ENCODE measurements at regions not wholly inside any gene's neighbourhood (a gene's known extent, or its start where the extent isn't known, plus 50 kb on each side); places are given as distances from the start of the nearest gene placed in this dataset.

- no peak for DNase-seq (ENCODE audit: low read depth, low spot score)
These were observed 244.0 kb downstream of the SNAPC1 start for GRCh38 chr14:62006116-62006731.

DNA sequence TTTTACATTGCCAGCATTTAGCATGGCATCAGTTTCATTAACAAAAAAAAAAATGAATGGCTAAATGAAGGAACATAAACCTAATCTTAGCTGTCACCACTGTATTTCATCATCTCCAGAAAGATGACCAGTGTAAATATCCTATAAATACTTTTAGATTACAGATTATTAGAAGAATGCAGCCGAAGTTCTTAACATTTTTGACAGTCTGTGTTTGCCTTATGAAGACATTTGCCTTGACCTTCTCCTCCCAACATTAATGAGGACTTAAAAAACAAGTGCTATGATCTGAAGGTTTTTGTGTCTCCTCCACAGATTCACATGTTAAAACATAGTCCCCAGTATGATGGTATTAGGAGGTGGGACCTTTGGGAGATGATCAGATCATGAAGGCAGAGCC is 253.0 kb downstream of the SNAPC1 start:
- no peak for DNase-seq (ENCODE audit: low read depth, low spot score)

DNA sequence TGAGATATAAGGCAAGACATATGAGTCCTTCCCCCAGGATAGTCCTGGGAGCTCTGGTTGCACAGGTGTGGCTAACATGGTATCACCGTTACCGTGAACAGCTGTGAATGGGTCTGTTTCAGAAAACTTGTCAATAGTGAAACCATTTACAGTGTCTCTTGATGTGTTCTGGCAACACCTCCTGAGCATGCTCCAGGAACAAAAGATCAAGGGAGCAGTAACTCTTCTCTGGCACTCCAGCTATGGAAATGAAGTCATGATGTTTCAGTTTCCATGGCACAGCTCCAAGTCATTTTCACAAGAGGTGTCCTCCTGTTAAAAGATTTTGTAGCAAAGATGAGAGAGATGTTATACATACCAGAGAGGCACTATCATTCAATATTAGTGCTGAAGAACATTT is 253.7 kb downstream of the SNAPC1 start:
- peak; percentile 7 for DNase-seq (ENCODE audit: low read depth, low spot score)

DNA sequence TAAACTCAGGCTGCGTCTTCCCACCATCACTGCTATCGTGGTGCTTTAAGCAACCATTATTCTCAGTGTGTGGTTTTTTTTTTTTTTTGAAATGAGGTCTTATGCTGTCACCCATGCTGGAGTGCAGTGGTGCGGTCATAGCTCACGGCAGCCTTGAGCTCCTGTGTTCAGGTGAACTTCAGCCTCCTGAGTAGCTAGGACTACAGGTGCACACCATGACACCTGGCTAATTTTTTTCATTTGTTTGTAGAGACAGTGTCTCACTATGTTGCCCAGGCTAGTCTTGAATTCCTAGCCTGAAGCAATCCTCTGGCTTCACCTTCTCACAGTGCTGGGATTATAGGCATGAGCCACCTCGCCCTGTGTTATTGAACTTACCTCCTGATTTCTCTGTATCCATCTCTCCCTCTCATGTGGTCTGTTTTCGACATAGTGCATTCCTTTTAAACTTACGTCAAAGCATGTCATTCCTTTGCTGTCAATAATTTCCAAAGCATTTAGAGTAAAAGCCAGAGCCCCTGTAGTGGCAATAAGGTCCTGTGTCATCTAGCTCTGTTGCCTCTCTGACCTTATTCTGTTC is 255.5 kb downstream of the SNAPC1 start:
- no peak for DNase-seq (ENCODE audit: low read depth, low spot score)

- DNase-seq (ENCODE audit: low read depth, low spot score), result no peak
These were observed 256.4 kb downstream of the SNAPC1 start for GRCh38 chr14:62018606-62019005.

DNA sequence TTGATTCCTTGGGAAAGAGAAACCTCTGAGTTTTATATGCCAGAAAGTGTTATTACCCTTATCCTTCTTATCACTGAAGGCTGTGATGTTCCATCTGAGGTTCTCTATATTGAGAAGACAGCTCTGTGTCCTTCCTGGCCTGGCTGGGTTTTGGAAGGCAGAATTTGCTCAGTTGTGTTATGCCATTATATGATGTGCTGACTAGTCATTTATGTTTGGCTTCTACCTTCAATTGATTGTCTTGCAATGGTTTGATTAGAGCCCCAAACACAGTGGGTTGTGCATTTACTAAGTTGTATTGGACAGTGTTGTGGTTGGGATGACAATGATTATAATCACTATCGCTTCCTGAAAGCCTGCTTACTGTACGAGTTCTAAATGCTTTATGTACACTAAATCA is 265.7 kb downstream of the SNAPC1 start:
- DNase-seq (ENCODE audit: low read depth, low spot score), result no peak

GRCh38 chr14:62029569-62029924 is 267.3 kb downstream of the SNAPC1 start:
- DNase-seq (ENCODE audit: low read depth, low spot score), result no peak

DNA sequence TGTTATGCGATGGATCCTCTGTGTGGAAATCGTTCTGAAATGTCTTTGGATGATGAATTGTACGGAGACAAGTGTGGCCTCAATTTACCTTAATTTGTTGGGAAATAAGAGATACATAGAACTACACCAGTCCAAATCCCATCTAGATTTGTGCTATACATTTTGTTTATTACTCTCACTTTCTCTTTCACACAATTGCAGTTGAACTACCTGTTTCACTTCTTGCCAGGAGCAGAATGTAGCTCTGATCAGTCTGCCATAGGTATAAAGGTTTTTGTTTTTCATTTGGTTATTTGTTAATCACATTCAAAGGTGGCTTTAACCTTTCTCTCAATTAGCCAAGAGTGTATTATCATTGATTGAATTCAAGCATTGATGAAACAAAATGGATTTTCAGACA is 268.2 kb downstream of the SNAPC1 start:
- no peak for DNase-seq (ENCODE audit: low read depth, low spot score)

- no peak for DNase-seq (ENCODE audit: low read depth, low spot score)
These were observed 269.3 kb downstream of the SNAPC1 start for GRCh38 chr14:62031504-62031903.

DNA sequence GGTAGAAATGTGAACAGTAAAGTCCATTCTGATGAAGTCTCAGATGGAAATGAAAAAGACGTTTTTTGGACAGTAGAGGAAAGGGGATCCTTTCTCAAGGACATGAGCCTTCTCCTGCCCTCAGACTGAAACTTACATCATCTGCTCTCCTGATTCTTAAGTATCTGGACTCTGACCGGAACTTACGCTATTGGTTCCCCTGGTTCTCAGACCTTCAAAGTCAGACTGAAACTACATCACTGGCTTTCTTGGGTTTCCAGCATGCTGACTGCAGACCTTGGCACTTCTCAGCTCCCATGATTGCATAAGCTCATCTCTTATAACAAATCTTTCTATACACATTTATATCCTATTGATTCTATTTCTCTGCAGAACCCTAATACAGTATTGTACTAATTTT is 291.0 kb downstream of the SNAPC1 start:
- no peak for DNase-seq (ENCODE audit: low read depth, low spot score)

DNA sequence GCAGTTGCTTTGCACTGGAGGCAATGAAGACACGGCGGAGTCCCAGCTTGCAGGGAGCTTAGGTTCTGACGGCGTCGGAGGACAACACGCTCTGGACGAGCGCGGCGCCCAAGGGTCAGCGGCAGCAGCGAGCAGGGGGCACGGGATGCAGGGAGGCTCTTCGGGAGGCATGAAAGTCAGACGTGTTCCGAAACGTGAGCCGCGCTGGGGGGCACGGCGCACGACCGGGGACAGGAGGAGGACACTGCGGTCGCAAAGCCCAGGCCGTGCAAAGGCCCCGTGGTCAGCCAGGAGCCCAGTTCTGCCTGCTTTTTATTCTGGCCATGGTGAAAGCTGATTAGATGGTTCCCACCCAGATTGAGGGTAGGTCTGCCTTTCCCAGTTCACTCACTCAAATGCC is 294.6 kb downstream of the SNAPC1 start:
- no peak for DNase-seq (ENCODE audit: low read depth, low spot score)

- no peak for DNase-seq (ENCODE audit: low read depth, low spot score)
These were observed 300.4 kb downstream of the SNAPC1 start for GRCh38 chr14:62062645-62063044.

DNA sequence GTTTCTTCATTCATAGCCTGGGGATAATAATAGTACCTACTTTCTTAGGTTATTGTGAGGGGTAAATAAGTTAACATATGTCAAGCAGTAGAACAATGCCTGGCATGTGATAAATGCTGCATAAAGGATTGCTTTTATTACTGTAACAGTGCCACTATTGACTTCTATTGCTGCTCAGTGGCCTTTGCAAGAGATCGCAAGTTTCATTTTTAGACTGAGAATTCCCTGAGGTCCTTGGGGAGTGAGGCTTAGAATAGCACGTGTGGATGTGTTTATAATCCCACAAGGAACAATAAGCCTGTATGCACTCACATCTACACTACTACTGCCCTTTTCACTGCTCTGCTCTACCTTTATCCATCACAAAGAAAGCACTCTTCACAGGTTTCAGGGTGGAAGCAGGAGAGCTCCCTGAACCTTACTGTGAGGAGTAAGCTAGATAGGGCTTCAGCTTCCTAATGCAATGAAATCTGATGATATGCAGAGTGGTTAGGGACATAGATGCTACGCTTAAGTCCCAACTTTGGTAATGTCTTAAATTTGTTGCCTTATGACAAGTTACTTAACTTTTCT is 302.6 kb downstream of the SNAPC1 start:
- DNase-seq (ENCODE audit: low read depth, low spot score), result no peak

GRCh38 chr14:62066304-62066703 is 304.1 kb downstream of the SNAPC1 start:
- DNase-seq (ENCODE audit: low read depth, low spot score), result peak; percentile 18

GRCh38 chr14:62071039-62071438 is 308.8 kb downstream of the SNAPC1 start:
- DNase-seq (ENCODE audit: low read depth, low spot score), result no peak

DNA sequence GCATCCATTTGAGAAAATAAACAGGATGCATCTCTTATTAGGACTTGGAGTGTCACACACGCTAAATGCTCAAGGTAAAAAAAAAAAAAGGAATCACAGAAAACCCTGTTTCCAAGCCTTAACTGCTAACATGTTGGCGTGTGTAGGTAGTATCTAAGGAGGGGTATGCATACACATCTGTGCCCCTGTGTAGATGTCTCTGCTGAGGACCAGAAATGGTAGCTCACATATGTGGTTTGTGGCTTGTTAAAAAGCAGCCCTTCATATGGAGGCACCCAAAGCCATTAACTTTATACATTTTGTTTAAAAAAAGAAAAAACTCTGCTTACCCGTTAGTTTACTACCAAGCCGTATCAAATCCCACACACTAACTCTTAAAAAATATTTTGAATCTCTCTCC is 314.1 kb downstream of the SNAPC1 start:
- no peak for DNase-seq (ENCODE audit: low read depth, low spot score)

GRCh38 chr14:62076825-62077605 is 314.8 kb downstream of the SNAPC1 start:
- no peak for DNase-seq (ENCODE audit: low read depth, low spot score)

GRCh38 chr14:62077676-62078261 is 315.5 kb downstream of the SNAPC1 start:
- no peak for DNase-seq (ENCODE audit: low read depth, low spot score)

DNA sequence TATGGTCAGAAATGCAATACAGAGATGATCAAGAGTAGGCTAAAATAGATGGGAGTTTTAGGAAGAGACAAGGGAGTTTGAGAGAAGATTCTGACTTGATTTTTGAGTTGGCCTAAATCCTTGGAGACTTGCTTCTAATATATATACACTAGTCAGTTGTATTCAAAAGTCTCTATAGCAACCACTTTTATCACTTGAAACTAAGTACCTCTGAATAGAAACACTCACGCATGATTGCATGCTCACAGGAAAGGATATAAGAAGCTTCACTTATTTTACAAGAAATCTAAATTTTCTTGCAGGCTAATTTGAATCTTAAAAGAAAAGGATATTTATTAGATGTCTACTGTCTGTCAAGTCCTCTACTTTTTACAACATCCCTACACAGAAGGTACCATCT is 316.8 kb downstream of the SNAPC1 start:
- DNase-seq (ENCODE audit: low read depth, low spot score), result no peak

- DNase-seq (ENCODE audit: low read depth, low spot score), result no peak
These were observed 318.9 kb downstream of the SNAPC1 start for GRCh38 chr14:62081012-62081612.

DNA sequence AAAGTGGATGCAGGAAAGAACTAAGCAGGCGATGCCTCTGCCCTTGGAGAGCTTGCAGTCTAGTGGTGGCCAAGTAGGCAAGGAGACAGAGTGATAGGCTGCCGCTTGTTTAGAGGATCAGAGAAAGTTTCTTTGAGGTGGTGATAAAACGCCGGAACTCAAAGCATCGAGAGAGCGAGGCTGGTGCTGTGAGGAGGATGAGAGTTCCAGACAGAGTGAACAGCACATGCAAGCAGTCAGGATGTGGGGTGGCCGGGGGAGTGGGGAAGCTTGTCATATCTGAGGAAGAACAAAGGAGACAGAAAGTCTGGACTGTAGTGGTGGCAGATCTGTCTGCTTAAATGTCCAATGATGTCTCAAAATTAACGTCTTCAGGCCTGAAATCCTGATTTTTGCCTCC is 319.7 kb downstream of the SNAPC1 start:
- no peak for DNase-seq (ENCODE audit: low read depth, low spot score)

DNA sequence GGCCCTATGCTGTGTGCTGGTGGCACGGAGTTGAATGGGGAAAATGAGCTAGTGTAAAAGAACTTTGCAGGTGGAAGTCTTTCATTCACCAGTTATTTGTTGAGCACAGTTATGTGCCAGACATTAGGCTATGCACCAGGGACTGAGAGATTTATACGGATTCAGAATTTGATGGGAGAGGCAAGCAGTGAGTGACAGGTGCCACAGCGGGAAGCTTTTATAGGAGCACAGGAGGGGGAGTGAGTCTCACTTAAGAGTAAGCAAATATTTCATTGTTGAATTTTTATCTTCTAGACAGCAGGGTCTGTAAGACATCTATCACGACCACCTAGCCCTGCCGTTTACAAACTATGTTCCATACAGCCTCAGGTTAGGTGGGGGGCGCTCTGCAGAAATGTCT is 320.6 kb downstream of the SNAPC1 start:
- DNase-seq (ENCODE audit: low read depth, low spot score), result no peak
